K562 (cell line): ENCODE measurements at regions not wholly inside any gene's neighbourhood (a gene's known extent, or its start where the extent isn't known, plus 50 kb on each side); places are given as distances from the start of the nearest gene placed in this dataset.
"Not testable (repeated sequence)": the region's sequence is repeated elsewhere in the genome, so short reads cannot be mapped to it uniquely, and the experiment has no call there.

Source experiments
- CEBPB ChIP-seq: fragments of 450-650 bp; IDR thresholded peaks from 2 replicates; pipeline ENCODE4 v1.6.1; 2016; ENCODE audit warnings: missing genetic modification characterization, missing compliant biosample characterization
- ERF ChIP-seq: fragments of 450-650 bp; formaldehyde crosslinking; IDR thresholded peaks from 2 replicates; pipeline ENCODE4 v1.4.0; 2020; ENCODE audit warnings: mild to moderate bottlenecking, mixed read lengths
- ETV1 ChIP-seq: fragments of 450-650 bp; conservative IDR thresholded peaks from 2 replicates; pipeline ENCODE4 v1.6.1; 2016; ENCODE audit warnings: missing genetic modification characterization, control low read depth, low read depth, missing compliant biosample characterization
- ZC3H8 ChIP-seq: fragments of 450-650 bp; IDR thresholded peaks from 2 replicates; pipeline ENCODE4 v1.6.1; 2017
- ZNF507 ChIP-seq: conservative IDR thresholded peaks from 2 replicates; pipeline ENCODE4 v1.6.1; 2017; ENCODE audit warnings: missing genetic modification characterization, missing compliant biosample characterization
- TF ChIP-seq, protein P1 (sequence below): sonication (generic); formaldehyde crosslinking; IDR thresholded peaks from 2 replicates; pipeline ENCODE4 v1.8.0; 2022; ENCODE audit warnings: mild to moderate bottlenecking, missing genetic modification reagents
- TF ChIP-seq, protein P2 (sequence below): fragments of 450-650 bp; IDR thresholded peaks from 2 replicates; pipeline ENCODE4 v1.7.0; 2016; ENCODE audit warnings: borderline replicate concordance

DNA sequence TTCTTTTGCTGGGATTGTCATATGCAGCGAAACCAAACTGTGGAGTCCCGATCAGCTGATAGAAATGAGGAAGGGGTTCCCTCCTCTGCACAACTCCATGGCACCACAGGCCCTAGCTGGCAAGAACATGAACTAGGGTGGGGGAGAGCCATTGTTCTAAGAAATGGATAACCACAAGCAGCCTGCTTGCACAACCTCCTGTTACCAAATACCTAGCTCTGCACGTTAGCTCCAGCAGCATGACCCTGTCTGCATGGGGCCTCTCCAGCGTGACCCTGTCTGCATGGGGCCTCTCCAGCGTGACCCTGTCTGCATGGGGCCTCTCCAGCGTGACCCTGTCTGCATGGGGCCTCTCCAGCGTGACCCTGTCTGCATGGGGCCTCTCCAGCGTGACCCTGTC, 793.6 kb downstream of the SPATA31A7 start:
- TF ChIP-seq ETV1 (tag); ZNF507 (tag); ZC3H8; ERF (CRISPR knock-in tag); CEBPB (tag): not testable (repeated sequence)
- TF ChIP-seq, protein P1, sequence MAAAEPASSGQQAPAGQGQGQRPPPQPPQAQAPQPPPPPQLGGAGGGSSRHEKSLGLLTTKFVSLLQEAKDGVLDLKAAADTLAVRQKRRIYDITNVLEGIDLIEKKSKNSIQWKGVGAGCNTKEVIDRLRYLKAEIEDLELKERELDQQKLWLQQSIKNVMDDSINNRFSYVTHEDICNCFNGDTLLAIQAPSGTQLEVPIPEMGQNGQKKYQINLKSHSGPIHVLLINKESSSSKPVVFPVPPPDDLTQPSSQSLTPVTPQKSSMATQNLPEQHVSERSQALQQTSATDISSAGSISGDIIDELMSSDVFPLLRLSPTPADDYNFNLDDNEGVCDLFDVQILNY: not testable (repeated sequence)
- TF ChIP-seq, protein P2, sequence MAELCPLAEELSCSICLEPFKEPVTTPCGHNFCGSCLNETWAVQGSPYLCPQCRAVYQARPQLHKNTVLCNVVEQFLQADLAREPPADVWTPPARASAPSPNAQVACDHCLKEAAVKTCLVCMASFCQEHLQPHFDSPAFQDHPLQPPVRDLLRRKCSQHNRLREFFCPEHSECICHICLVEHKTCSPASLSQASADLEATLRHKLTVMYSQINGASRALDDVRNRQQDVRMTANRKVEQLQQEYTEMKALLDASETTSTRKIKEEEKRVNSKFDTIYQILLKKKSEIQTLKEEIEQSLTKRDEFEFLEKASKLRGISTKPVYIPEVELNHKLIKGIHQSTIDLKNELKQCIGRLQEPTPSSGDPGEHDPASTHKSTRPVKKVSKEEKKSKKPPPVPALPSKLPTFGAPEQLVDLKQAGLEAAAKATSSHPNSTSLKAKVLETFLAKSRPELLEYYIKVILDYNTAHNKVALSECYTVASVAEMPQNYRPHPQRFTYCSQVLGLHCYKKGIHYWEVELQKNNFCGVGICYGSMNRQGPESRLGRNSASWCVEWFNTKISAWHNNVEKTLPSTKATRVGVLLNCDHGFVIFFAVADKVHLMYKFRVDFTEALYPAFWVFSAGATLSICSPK: not testable (repeated sequence)
